Ovary (tissue), 7 donors: ENCODE measurements at regions not wholly inside any gene's neighbourhood (a gene's known extent, or its start where the extent isn't known, plus 50 kb on each side); places are given as distances from the start of the nearest gene placed in this dataset.

Source experiments
- DNase-seq, 5 donors: peaks; one replicate each; pipeline ENCODE4 v3.0.0-alpha.2; 2019 to 2020
- H3K27ac ChIP-seq, 2 donors: fragments of 200-600 bp; one replicate each; pipeline versions ENCODE4 v1.5.1 to v1.8.0; 2019 to 2022
- H3K27me3 ChIP-seq: fragments of 200-600 bp; one replicate; pipeline ENCODE4 v1.8.0; 2022
- H3K36me3 ChIP-seq: fragments of 200-600 bp; sonication (generic); one replicate; pipeline ENCODE4 v1.5.1; 2019
- H3K4me1 ChIP-seq: one replicate; pipeline ENCODE4 v1.8.1; 2013; ENCODE audit warnings: mild to moderate bottlenecking, moderate library complexity; ENCODE audit not compliant: insufficient read depth
- H3K4me3 ChIP-seq: fragments of 200-600 bp; sonication (generic); one replicate; pipeline ENCODE4 v1.5.1; 2017
- H3K9me3 ChIP-seq, 2 donors: fragments of 200-600 bp in 1 of 2; sonication (generic) in 1 of 2; one replicate each; pipeline versions ENCODE4 v1.5.1 to v1.8.1; 2013 to 2019; ENCODE audit warnings: mild to moderate bottlenecking in 1 of 2, moderate library complexity in 1 of 2
- CTCF ChIP-seq, 3 donors: fragments of 450-650 bp in 2 of 3; fragments of 200-600 bp in 1 of 3; IDR thresholded peaks; one replicate each; pipeline versions ENCODE4 v1.5.1 to v1.8.0; 2016 to 2022; ENCODE audit warnings: antibody characterized with exemption in 3 of 3, mild to moderate bottlenecking in 1 of 3
- EP300 ChIP-seq: sonication (generic); formaldehyde crosslinking; IDR thresholded peaks from one replicate; pipeline ENCODE4 v1.6.1; 2017; ENCODE audit warnings: antibody characterized with exemption
- POLR2A ChIP-seq: fragments of 450-650 bp; IDR thresholded peaks from one replicate; pipeline ENCODE4 v1.6.1; 2017; ENCODE audit warnings: antibody characterized with exemption, mild to moderate bottlenecking, moderate library complexity
- WGBS, 3 donors: extraction: QIAGEN DNeasy Blood & Tissue Kit in 1 of 3; methylation state at CpG; one replicate each; pipeline versions ENCODE4 v1.1.5 to v1.1.7; 2013 to 2017; 5-methylcytosine and 5-hydroxymethylcytosine counted together
- intact Hi-C, 4 donors: fragments of 100-400 bp; cut with DNase I; formaldehyde crosslinking; loops; one replicate each; pipeline versions ENCODE4 v1.11.0 to v1.15.1; 2022 to 2023
- donor health status: DM: no; HTN: no; CAD: no; lungs with moderate emphysema.
- donor health status: DM: no; HTN: no; CAD: no.
- donor health status: Bipolar disorder and iron deficiency.
- donor health status: DM: no; HTN: no; CAD: no.
- donor health status: DM: yes; HTN: yes; CAD: no.

GRCh38 chr21:31556662-31557061 is 102.8 kb upstream of the SOD1 start:
- H3K4me3 ChIP-seq, result no peak overlapping the region

GRCh38 chr21:31555741-31556191 is 103.7 kb upstream of the SOD1 start:
- Histone ChIP-seq H3K4me1 (peaks cover 6% of the 10 kb centered on the region), H3K27ac (no peak overlapping the region), H3K27me3 (no peaks in the 10 kb centered on the region), H3K4me3 (no peak overlapping the region), H3K36me3 (no peaks in the 10 kb centered on the region), H3K9me3 (no peaks in the 10 kb centered on the region)
- TF ChIP-seq CTCF (IDR thresholded peaks at IDR 0.05) (no peak), EP300 (no peak), POLR2A (no peak)
- no peak for DNase-seq
- WGBS, 3 donors, result 68 to 84% (median 81%) methylated on average over 9 of the region's 9 CpGs
- intact Hi-C loops, result no loop called here

More at GRCh38 chr21:31556662-31557061, 102.8 kb upstream of the SOD1 start:
- Histone ChIP-seq H3K27ac (no peak overlapping the region), H3K4me1 (peaks cover 6% of the 10 kb centered on the region), H3K36me3 (no peaks in the 10 kb centered on the region), H3K27me3 (no peaks in the 10 kb centered on the region), H3K9me3 (no peaks in the 10 kb centered on the region)
- WGBS, 3 donors, result 25 to 33% (median 32%) methylated on average over 3 of the region's 3 CpGs
- intact Hi-C loops, result no loop called here
- no peak for TF ChIP-seq POLR2A
- no peak for TF ChIP-seq CTCF (IDR thresholded peaks at IDR 0.05)
- TF ChIP-seq EP300, result no peak
- no peak for DNase-seq

GRCh38 chr21:31554511-31555022 is 104.9 kb upstream of the SOD1 start:
- H3K27ac ChIP-seq, result no peak overlapping the region
- intact Hi-C loops, result no loop called here
- DNase-seq, result peak in 1 of 5 donors; percentile 45
- TF ChIP-seq POLR2A (no peak), EP300 (no peak), CTCF (IDR thresholded peaks at IDR 0.05) (no peak)
- no peaks in the 10 kb centered on the region for H3K9me3 ChIP-seq
- 36 to 52% (median 43%) methylated on average over 7 of the region's 7 CpGs for WGBS, 3 donors
- no peaks in the 10 kb centered on the region for H3K36me3 ChIP-seq
- peaks cover 4% of the 10 kb centered on the region for H3K4me1 ChIP-seq
- no peak overlapping the region for H3K4me3 ChIP-seq
- no peaks in the 10 kb centered on the region for H3K27me3 ChIP-seq

GRCh38 chr21:31553926-31554325 is 105.6 kb upstream of the SOD1 start:
- WGBS, 3 donors, result 21 to 34% (median 24%) methylated on average over 4 of the region's 4 CpGs
- no peaks in the 10 kb centered on the region for H3K9me3 ChIP-seq
- no peak overlapping the region for H3K27ac ChIP-seq
- DNase-seq, result no peak
- H3K36me3 ChIP-seq, result no peaks in the 10 kb centered on the region
- no peak overlapping the region for H3K4me3 ChIP-seq
- no peaks in the 10 kb centered on the region for H3K27me3 ChIP-seq
- H3K4me1 ChIP-seq, result peaks cover 3% of the 10 kb centered on the region
- TF ChIP-seq EP300, result no peak
- TF ChIP-seq POLR2A, result no peak
- no peak for TF ChIP-seq CTCF (IDR thresholded peaks at IDR 0.05)
- intact Hi-C loops, result no loop called here
